Tongue (tissue), 1 donor: ENCODE measurements at regions not wholly inside any gene's neighbourhood (a gene's known extent, or its start where the extent isn't known, plus 50 kb on each side); places are given as distances from the start of the nearest gene placed in this dataset.
"Not testable (repeated sequence)": the region's sequence is repeated elsewhere in the genome, so short reads cannot be mapped to it uniquely, and the experiment has no call there.

Experiments
- DNase-seq: peaks from one replicate; pipeline ENCODE4 v3.0.0-alpha.2; 2015

DNA sequence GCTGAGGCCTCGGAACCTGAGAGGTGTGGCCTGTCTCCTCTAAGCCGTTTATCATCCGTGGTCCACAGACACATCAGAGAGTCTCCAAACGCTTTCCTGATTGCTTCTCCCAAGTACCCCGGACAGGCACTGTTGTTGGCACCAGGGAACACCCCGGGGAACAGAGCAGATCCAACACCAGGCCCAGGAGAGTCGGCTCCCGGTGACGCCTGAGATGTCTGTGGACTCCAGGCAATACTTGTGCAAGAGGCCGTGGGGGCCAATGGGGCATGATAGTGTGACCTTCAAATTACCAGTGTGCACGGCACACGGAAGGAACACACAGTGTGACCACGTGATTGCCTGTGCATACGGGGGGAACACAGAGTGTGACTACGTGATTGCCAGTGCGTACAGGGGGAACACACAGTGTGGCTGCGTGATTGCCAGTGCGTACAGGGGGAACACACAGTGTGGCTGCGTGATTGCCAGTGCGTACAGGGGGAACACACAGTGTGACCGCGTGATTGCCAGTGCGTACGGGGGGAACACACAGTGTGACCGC is 136.6 kb downstream of the RTP5 start:
- not testable (repeated sequence) for DNase-seq

DNA sequence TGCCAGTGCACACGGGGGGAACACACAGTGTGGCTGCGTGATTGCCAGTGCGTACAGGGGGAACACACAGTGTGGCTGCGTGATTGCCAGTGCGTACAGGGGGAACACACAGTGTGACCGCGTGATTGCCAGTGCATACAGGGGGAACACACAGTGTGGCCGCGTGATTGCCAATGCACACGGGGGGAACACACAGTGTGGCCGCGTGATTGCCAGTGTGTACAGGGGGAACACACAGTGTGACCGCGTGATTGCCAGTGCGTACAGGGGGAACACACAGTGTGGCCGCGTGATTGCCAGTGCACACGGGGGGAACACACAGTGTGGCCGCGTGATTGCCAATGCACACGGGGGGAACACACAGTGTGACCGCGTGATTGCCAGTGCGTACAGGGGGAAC is 139.4 kb downstream of the RTP5 start:
- not testable (repeated sequence) for DNase-seq

DNA sequence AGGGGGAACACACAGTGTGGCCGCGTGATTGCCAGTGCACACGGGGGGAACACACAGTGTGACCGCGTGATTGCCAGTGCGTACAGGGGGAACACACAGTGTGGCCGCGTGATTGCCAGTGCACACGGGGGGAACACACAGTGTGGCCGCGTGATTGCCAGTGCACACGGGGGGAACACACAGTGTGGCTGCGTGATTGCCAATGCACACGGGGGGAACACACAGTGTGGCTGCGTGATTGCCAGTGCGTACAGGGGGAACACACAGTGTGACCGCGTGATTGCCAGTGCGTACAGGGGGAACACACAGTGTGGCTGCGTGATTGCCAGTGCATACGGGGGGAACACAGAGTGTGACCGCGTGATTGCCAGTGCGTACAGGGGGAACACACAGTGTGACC is 140.3 kb downstream of the RTP5 start:
- not testable (repeated sequence) for DNase-seq

DNA sequence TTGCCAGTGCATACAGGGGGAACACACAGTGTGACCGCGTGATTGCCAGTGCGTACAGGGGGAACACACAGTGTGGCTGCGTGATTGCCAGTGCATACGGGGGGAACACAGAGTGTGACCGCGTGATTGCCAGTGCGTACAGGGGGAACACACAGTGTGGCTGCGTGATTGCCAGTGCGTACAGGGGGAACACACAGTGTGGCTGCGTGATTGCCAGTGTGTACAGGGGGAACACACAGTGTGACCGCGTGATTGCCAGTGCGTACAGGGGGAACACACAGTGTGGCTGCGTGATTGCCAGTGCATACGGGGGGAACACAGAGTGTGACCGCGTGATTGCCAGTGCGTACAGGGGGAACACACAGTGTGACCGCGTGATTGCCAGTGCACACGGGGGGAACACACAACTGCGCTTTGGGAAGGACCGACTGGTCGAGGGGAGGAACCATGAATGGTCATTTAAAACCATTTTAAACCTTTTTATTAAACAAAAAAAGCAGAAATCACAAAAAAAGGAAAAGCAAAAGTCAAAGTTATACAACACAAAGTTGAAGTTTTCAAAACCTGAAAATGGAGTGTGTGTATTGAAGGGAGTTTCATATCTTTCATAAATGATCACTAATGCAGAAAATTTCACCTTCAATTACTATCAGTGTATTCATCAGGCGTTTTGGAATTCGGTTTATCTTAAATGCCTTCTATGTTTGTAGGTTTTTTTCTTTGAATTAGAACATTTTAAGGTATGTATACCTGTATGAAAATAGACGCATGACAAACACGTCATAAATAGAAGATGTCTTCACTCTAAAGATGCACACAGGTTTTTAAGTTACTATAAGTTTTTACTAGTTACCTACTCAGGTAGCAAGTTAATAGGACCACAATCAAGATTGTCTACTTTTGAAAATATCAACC is 141.0 kb downstream of the RTP5 start:
- DNase-seq: not testable (repeated sequence)

DNA sequence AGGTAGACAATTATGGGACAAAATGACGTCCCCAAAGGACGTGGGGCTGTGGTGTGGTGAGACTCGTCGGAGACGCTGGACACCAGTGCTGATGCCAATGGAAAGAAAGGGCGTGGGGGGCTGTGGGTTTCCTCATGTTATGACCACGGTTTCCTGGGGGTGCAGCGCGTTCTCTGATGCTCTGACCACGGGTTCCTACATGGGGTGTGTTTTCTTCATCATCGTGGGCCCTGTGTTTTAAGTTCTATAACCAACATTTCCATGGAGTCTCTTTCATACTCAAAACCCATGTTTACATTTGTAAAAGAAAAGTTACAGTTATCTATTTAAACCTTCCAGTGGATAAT is 141.6 kb downstream of the RTP5 start:
- DNase-seq: no peak

DNA sequence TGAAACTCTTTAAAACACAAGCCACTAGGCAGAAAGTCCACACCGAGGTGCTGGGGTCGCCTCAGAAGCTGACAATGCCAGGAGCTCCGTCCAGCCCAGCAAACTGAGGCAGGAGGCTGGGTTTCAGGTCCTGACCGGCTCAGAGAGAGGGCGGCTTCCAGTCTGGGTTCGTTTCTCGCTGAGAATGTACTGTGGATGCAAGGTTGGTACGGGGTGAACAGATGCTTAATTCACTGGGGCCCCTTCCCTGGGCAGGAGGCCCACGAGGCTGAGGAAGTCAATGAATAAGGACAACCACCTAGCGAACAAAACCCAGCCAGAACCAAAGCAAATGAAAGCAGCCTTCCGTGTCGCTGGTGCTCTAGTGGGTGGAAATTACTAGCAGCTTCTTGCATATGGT is 142.0 kb downstream of the RTP5 start:
- DNase-seq: no peak

DNA sequence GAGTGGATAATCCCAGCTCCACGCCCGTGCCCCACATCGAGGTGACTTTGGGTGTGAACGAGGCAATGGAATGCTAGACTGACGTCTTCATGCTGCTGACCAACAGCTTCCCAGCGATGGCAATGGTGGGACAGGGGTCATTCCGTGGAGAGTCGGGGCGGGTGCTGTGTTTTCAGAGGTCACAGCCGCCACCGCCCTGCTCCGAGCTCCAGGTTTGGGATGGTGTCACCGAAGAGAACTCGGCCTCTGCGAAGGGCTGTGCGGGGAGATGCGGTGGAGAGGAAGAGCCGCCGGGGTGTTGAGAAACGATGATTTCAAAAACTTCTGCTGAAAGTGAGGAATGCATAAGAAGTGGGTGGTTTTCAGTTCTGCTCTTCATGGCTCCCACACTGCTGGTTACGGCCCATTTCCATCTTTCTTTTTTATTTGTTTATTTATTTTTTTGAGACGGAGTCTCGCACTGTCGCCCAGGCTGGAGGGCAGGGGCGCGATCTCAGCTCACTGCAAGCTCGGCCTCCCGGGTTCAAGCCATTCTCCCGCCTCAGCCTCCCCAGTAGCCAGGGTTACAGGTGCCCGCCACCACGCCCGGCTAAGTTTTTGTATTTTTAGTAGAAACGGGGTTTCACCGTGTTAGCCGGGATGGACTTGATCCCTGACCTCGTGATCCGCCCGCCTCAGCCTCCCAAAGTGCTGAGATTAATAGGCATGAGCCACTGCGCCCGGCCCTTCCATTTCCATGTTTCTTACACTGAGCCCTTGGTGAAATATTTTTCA is 142.6 kb downstream of the RTP5 start:
- no peak for DNase-seq

DNA sequence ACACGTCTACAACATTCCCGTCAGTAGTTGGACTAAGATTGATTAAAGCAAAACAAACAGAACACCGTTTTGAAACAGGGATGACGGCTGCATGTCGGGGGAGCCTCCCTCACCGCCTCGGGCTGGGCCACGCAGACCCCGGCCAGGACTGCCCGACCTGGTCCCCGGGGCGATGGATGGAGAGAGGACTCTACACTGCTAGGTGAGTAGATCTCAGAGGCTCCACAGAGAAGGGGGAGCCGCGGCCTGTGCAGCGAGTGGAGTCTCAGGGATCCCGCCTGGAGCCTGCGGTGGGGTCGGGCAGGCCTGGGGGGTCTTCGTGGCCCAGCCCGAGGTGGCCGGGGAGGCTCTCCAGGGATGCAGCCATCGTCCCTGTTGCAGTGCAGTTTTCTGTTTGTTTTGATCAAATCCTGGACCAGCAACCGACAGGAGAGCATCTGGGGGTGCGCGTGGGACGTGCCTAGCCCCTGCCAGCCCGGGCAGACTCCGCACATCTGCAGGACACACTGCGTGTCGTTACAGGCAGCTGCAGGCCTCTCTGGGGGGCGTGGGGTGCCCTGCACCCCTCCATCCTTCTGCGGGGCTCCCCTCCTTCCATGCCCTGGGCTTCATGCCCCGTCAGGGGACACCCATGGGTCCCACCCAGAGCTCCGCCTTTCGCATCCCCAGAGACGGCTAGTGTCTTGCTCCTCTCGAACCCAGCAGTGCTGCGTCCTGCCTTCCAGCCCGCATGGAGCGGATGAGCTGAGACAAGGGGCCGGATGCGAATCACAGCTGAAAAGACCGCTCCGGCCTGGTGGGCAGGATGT is 143.6 kb downstream of the RTP5 start:
- no peak for DNase-seq

DNA sequence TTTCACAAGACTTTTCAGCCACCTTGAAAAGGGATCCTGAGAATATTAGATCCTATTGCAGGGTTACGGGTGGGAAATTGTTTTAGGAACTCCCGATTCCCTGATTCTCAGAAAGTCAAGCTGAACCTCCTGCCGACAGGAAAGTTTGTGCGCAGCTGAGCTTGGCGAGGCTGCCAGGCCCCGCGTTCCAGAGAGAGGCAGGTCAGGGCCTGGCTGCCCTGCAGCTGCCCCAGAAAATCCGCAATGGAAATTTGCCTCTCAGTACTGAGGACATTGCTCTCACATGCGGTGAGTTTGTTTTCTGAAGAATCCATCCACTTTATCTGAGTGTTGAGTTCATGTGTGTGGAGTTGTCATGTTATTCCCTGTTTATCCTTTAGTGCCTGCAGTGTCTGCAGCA is 144.2 kb downstream of the RTP5 start:
- DNase-seq: no peak

DNA sequence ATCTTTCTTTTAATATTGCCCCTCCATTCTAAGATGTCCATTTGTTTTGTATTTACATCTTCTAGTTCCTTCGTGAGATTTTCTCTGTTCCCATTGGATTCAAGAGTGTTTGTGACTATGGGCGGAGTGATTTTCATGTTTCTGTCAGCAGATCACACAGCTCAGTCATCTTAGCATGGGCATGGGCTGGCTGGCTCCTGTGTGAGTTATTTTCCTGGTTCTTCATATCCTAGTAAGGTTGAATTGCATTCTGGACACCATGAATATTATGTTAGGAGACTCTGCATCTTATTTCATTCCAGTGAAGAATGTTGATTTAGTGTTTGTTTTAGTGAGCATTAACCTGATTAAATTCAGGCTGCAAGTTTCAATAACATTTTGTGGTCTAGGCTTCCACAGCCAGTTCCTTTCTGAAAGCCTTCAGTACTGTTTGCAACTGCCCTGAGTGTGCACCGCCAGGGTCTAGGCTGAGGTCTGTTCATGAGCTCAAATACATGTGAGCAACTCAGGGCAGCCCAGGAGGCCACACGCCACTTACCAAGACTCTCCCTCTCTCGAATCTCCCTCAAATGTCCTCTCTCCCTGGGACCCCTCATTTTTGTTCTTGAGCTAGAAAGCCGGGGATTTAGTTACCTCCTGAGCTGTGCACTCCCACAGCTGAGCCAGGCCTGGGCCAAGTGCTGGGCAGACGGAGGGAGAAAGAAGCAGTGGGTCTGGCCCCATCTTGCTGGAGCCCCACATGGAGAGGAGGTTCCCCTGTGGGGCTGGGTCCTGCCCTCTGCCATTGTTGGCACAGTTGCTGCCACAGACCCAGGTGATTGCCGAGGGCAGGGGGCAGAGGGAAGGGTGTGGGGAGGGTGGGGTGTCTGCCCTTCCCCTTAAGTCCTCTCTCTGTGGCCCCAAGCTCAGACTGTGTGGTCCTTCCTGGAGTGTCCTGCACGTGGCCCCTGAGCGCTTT is 145.9 kb downstream of the RTP5 start:
- DNase-seq: no peak

DNA sequence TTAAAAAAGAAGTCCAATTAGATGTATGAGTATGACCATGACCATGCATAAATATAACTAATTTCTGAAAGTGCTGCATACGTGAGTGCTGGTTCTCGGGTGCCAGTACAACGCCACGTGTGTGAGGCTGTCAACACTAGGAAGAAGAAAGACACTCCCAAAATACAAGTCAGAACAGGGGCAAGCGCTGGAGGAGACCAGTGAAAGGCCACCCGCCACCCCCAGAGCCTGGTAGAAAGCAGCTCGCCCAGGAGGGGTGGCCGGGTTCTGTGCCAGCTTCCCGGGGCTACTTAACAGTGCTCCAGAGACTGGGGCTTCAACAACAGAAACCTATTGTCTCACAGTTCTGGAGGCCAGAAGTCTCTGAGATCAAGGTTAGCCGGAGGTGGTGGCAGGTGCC is 147.6 kb downstream of the RTP5 start:
- DNase-seq: no peak

DNA sequence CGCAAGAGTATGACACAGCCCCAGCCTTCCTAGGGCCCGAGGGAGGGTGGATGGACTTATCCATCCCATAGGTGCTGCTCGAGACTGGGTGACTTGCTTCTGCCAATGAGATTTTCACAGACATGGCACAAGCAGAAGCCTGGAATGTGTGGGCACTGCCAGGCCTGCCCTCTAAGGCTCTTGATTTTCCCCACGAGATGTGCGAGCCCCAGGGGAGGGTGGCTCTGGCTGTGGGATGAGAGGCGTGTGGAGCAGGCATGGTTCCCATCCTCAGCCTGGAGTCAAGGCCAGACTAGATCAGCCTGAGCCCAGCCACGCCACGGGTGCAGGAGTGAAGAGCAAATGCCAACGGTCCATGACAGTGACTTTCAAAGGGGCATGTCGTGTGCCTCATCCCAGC is 148.9 kb downstream of the RTP5 start:
- DNase-seq: not testable (repeated sequence)

DNA sequence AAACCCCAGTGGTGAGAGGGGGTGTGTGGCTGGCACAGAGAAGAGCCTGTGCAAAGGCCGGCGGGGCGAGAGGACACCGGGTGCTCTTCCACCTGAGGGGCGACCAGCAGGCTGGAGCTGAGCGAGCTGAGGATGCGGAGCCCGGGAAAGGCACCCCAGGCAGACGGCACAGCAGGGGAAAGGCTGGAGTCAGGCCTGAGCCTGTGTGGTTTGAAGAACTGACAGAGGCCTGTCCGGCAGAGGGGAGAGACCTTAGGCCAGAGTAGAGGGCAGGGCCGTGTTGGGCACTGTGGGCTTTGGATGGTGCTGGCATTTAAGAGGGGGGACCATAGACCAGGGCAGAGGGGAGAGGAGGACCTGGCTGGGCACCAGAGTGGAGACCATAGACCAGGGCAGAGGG is 149.8 kb downstream of the RTP5 start:
- DNase-seq: no peak

DNA sequence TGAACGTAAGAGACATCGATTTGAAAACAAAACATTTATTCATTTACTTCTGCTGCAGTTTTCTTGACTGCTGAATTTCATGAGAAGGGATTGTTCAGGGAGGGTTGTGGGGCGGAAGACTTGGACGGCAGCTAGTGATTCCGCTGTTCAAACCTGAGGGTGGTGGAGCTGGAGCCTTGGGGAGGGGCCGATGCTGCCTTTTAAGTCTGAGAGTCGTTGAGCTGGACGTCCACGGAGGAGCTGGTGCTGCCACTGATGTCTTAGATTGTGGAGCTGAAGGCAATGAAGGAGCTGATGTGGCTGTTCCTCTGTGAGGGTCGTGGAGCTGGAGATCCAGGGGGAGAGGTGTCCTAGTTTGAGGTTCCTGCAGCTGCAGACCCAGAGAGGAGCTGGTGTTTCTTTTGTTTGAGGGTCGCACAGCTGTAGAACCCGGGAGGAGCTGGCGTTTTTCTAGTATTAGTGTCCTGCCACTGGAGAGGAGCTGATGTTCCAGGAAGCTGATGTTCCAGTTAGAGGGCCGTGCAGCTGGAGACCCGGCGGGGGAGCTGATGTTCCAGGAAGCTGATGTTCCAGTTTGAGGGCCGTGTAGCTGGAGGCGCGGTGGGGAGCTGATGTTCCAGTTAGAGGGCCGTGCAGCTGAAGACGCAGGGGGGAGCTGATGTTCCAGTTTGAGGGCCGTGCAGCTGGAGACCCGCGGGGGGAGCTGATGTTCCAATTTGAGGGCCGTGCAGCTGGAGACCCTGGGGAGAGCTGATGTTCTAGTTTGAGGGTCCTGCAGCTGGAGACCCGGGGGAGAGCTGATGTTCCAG is 150.9 kb downstream of the RTP5 start:
- DNase-seq: peak; percentile 11

DNA sequence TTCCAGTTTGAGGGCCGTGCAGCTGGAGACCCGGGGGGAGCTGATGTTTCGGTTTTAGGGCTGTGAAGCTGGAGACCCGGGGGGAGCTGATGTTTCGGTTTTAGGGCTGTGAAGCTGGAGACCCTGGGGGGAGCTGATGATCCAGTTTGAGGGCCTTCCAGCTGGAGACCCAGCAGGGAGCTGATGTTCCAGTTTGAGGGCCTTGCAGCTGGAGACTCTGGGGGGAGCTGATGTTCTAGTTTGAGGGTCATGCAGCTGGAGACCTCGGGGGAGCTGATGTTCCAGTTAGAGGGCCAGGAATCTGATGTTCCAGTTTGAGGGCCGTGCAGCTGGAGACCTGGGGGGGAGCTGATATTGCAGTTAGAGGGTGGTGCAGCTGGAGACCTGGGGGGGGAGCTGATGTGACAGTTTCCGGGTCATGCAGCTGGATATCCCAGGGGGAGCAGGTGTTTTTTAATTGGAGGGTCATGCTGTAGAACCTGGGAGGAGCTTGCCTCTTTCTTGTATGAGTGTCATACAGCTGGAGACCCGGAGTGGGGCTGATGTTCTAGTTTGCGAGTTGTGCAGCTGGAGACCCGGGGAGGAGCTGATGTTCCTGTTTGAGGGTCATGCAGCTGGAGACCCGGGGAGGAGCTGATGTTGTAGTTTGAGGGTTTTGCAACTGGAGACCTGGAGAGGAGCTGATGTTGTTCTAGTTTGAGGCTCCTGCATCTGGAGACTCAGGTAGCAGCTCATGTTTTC is 153.2 kb downstream of the RTP5 start:
- DNase-seq: no peak

DNA sequence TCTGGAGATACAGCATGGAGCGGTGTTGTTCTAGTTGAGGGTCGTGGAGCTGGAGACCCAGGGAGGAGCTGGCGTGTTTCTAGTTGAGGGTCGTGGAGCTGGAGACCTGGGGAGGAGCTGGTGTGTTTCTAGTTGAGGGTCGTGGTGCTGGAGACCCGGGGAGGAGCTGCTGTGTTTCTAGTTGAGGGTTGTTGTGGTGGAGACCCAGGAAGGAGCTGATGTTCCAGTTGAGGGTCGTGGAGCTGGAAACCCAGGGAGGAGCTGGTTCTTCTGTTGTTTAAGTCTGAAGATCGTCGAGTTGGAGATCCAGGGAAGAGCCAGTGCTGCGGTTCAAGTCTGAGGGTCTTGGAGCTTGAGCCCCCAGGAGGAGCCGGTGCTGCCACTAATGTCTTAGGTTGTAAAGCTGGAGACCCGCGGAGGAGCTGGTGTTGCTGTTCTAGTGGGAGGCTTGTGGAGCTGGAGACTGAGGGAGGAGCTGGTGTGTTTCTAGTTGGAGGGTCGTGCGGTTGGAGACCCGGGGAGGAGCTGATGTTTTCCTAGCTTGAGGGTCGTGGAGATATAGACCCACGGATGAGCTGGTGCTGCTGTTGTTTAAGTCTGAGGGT is 155.3 kb downstream of the RTP5 start:
- no peak for DNase-seq

DNA sequence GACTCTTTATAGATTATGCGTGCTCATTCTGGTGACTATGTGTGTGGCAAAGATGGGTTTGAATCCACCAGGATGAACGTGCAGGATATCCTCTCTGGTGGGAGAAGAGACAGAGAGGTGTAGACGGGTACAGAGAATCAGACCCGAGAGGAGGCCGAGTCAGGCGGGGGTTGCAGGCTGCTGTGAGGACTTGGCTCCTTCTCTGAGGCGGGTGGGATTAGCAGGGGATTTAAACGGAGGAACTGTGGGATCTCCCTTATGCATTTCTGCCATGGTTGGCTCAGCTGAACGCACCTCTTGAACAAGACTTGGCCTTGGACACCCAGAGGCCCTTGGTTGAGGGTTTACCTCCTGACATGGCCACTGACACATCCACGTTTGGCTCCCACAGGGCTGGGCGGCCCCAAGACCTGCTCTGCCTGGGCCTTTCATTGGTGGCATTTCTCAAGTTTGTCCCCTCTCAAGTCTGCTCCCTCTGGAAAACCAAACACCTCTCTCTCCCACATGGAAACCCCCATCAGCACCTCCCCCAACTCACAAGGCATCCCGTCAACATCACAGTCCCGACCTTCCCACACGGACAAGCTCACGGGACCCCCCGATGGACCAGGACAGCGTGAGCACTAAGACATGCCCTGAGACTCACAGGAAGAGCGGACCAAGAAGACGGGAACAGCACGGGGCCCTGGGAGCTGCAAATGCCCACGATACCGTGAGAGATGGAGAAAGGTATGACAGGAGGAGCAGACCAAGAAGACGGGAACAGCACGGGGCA is 158.3 kb downstream of the RTP5 start:
- no peak for DNase-seq
